ENCODE measurements at regions not wholly inside any gene's neighbourhood (a gene's known extent, or its start where the extent isn't known, plus 50 kb on each side); places are given as distances from the start of the nearest gene placed in this dataset.
A peak's percentile ranks its signal among the peaks of the same experiment; 100 is the strongest.

GRCh38 chr13:40255551-40255950, 410.9 kb downstream of the FOXO1 start:
- DNase-seq (ENCODE audit: low read depth): no peak

DNA sequence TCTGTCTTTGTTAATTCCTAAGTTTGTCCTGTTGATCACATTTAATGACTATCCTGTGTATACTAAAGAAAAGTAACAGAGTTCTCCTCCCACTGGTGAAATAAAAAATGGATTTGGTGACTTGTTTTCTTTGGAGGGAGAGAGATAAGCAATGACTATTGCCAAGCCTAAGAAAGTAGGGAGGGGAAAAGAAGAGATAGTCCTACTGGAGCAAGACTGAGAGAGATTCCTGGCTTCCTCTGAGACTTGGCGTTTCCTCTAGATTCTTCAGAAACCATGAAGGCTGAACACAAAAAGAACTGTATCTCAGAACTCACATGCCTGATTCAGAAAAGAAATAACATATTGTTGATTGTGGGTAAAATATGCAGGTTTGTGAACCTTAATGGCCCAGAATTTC, 406.5 kb downstream of the FOXO1 start:
- DNase-seq (ENCODE audit: low read depth): no peak

DNA sequence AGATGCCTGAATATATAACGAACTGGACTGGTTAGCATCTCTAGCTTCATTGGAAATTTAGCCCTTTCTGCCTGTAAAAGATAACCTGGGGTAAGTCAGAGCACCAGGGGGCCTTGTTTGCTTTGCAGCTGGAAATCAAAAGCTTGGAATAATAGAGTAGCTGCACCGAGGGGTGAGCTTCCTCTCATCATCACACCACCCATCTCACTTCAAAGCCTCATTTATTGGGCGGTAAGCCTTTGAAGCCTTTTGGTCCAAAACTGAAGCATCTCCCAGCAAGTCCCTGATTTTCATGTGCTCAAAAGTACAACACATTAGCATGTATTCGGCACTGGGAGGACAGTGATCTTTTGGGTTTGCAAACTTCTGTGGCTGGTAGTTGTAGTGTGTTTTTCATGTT, 405.1 kb downstream of the FOXO1 start:
- DNase-seq (ENCODE audit: low read depth): no peak

GRCh38 chr13:40261947-40262346, 404.5 kb downstream of the FOXO1 start:
- DNase-seq (ENCODE audit: low read depth): no peak

DNA sequence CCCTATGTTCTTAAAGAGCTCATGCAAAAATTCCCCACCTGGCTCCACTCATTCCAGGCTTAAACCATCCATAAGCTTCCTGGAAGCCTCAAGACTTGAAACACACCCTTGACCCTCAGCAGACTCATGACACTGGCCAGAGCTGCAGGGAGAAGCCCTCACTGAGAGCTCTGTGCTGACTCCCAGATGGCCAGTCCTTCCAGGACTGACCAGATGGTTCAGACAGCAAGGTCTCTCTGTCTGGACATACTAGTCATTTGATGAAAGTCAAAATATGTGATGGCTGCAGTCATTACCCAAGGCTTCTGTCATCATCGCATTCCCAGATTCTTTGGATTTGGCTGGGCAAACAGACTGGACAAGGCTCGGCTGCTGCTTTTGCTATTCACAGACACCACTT, 397.4 kb downstream of the FOXO1 start:
- no peak for DNase-seq (ENCODE audit: low read depth)

DNA sequence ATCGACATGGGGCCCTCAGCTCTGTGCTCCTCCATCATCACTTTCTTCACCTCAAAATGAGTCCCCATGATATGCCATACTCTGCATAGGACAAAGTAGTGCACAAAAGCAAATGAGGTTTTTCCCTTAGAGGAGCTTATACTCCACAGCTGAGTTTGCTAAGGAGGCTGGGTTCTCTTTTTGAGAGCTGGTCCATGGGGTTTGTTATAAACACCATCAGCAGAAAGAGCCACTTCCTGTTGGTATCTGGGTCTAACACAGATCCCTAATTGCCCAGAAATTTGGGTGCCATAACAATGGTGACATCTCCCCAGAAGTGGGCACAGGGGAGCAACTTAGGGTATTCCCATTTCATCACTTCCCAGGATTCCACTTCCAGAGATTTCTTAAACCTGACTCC, 395.7 kb downstream of the FOXO1 start:
- no peak for DNase-seq (ENCODE audit: low read depth)

- DNase-seq (ENCODE audit: low read depth): no peak
Observed at GRCh38 chr13:40271271-40271885, 395.1 kb downstream of the FOXO1 start.

DNA sequence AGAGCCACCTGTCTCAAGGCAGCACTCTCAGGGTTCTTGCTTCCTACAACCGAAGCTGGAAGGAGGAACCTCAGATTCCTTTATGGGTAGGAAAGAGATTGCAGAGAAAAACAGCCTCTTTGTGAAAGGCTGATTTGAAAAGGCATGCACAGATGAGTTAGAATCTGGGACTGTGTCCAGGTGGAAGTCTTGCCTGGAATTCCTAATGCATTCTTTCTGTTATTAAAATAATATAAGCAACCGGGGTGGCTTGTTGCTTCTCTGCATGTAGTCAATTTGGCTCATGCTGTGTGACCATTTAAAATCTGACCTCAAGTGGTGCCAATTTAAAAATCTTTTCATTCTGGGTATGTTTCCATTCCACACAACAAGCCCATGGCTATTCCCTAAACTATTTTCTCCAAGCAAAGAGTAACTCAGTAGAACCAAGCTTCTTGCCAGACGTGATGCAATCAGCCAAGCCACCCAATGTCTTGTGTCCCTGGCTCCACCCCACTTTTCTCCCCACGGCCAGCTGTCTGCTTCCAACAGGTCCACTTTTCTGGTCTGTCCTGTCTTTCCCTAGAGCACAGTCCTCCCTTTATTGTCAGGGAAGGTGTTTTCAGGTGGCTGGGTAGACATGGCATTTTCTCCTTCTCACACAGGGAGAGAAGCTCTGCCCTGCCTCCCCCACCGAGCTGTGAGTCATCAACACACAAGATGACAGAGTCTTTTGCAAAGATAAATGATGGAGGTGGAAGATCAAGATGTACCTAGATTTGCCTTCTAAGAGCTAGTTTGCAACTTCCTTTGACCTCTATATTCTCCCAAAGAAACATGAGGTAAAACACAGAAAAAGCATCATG, 394.3 kb downstream of the FOXO1 start:
- DNase-seq (ENCODE audit: low read depth): peak; percentile 32

DNA sequence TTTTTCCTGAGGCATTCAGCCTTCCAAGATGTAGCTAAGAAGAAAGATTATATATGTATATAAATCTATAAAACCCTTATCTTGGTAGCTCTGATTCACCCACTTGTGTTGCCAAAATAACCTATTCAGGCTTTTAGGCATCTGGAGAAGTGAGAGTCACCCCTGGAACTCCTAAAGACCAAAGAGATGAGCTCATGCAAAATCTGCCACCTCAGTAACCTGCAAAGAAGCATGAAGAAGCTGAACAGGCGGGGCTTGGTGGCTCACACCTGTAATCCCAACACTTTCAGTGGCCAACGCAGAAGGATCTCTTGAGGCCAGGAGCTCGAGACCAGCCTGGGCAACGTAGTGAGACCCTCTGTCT, 393.7 kb downstream of the FOXO1 start:
- DNase-seq (ENCODE audit: low read depth): no peak

DNA sequence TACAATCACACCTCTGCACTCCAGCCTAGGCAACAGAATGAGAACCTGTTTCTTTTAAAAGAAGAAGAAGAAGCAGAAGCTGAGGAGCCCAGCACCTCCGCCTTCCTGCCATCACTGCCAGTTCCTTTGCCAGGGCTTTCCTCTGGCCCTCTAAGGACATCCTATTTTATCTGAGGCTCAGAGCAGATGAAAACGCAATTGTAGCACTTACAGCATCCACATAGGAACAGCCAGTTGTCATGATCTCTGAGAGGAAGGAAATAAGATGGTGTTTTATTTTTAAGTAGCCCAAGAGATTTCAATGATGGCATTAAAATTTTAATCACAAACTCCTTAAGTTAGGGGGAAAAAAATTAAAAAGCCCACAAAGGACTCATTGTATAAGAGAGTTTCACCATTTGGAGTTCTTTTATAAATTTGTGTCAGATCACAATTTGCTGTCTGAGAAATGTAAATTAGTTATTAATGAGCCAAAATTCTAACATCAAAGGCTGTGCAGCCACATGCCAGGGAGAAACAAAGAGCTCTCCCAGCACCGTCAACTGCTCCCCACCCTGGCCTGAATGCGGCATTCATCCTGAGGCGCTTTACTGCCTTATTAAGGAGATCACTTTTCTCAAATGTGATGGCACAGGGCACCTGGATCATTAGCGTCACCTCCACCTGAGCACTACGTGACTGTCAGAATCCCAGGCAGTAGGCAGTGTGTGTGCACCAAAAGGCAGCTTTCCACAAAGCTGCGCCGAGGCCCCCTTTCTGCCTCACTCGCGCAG, 393.0 kb downstream of the FOXO1 start:
- no peak for DNase-seq (ENCODE audit: low read depth)

DNA sequence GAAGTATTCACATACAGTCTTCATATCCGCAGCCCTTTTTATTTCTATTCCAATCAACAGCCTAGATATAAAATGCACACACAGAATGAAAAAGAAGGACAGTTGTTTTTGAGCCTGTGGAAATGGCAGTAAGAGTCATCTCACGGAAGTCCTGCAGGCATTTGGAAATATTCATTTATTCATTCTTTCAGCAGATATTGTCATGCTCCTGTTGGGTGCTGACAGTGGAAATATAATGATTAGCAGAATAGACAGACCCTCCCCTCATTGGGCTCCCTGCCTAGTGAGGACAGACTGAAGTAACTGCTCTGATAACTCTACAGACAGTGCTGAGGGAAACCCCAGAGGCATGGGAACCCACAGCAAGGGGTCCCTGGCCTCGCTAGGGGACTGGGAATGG, 392.3 kb downstream of the FOXO1 start:
- DNase-seq (ENCODE audit: low read depth): no peak

GRCh38 chr13:40275155-40275554, 391.3 kb downstream of the FOXO1 start:
- no peak for DNase-seq (ENCODE audit: low read depth)

- no peak for DNase-seq (ENCODE audit: low read depth)
Observed at GRCh38 chr13:40275636-40276035, 390.8 kb downstream of the FOXO1 start.

GRCh38 chr13:40283666-40284065, 382.8 kb downstream of the FOXO1 start:
- DNase-seq (ENCODE audit: low read depth): no peak

GRCh38 chr13:40285634-40286033, 380.8 kb downstream of the FOXO1 start:
- DNase-seq (ENCODE audit: low read depth): no peak

DNA sequence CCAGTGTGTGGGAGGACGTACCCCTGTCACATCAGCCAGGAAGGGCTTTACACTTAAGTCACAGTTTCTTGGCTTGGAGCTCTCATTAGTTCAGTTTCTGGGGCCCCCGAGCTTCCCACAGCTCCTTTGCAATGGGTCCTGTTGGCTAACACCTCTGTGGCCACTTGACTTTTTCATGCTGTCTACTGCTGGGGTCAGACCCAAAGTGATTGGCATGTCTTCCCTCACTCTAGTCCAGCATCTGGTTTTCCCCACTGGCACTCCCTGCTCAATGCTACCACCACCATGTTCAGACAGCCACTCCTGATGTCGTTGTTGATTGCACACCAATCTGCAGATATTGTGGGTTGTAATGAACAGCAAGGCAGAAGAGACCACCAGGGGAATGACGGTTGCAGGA, 379.0 kb downstream of the FOXO1 start:
- DNase-seq (ENCODE audit: low read depth): no peak

DNA sequence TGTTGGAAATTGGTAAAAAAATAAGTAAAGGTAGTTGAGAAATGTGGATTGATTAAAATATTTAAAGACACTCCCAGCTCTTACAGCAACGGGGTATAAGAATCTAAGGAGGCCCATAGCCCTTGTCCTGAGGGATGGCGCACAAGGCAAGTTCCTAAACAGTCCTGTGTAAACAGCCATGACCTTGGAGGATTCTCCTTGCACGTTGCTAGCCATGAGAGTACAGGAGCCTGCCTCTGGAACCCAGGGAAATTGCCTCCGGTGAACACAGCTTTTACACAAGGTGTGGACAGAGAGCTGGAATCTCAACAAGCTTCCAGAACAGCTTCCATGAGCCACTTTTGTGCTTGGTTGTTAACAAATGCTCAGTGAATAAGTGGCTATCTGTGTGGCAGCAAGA, 378.2 kb downstream of the FOXO1 start:
- DNase-seq (ENCODE audit: low read depth): no peak

DNA sequence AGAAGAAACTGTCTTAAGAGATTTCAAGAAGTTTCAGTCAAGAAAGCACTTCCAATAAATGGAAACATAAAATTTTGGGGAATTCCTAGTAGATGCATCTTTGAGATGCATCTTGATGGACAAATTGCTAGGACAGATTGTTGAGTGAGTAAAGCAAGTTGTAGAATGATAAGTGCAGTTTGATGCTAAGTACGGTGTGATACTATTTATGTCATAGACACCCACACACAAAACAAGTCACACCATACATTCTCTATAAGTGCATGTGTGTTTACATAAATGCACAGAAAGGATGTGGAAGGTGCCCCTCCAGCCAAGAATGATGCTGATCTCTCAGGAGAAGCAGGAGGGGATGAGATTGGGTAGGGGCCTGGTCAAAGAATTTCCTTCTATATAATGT, 375.7 kb downstream of the FOXO1 start:
- no peak for DNase-seq (ENCODE audit: low read depth)

DNA sequence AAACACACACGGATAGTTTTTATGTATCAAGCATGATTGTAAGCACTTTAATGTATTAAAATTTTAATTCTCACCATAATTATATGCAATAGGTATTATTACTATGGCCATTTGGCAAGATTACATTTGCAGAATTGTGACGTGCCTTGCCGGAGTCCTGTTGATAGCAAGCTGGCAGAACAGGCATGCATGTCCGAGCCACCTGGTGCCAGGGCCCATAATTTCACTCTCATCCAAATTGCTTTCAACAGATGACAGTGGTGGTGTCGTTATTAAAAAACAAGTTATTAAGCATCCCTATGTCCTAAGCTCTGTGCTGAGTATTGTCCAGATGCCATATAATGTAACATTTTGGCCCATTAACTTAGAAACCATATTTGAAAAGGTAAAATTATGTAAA, 374.3 kb downstream of the FOXO1 start:
- no peak for DNase-seq (ENCODE audit: low read depth)

DNA sequence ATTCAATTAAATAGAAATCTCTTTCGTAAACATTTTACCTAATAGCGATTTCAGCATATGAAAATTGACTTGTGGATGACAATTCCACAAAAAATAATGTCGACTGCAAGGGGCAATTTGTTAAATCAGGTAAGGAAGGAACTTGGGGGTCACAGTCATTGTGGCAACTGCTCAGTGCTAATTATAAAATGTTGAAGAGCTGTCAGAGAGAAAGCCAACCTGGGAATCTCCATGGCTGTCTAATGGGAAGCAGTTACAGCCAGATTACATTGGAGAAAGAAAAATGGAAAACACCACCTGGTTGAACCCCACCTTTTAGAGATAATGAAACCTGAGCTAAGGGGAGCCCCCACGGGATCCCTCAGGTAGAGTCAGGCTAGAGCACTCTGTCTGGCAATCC, 373.9 kb downstream of the FOXO1 start:
- no peak for DNase-seq (ENCODE audit: low read depth)

DNA sequence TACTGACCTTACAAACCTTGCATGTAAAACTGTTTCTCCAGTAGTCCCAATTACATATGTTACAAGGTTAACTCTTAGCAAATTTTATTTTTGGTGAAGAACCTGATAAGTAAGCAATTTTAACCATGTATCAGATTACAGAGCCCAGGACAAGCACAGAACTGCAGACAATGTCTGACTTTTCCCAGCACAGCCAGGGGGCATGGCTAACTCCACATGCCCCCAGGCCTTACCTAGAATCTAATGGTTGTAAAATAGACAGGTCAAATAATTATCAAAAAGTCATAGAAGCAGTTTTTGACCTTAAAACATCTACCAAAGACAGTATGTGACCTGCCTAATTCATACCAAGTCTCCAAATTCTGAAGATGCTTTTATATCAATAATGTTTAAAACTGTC, 364.1 kb downstream of the FOXO1 start:
- no peak for DNase-seq (ENCODE audit: low read depth)

- DNase-seq (ENCODE audit: low read depth): no peak
Observed at GRCh38 chr13:40304391-40304790, 362.1 kb downstream of the FOXO1 start.

- DNase-seq (ENCODE audit: low read depth): no peak
Observed at GRCh38 chr13:40306817-40307216, 359.6 kb downstream of the FOXO1 start.
